Body of pancreas (tissue), 4 donors: ENCODE measurements at regions not wholly inside any gene's neighbourhood (a gene's known extent, or its start where the extent isn't known, plus 50 kb on each side); places are given as distances from the start of the nearest gene placed in this dataset.

Source experiments
- CTCF ChIP-seq, 7 experiments: fragments of 450-650 bp in 4 of 7; fragments of 200-600 bp in 3 of 7; sonication (generic) in 3 of 7; IDR thresholded peaks; one replicate each; pipeline ENCODE4 v1.5.1; 2016 to 2019; ENCODE audit warnings: antibody characterized with exemption in 7 of 7
- POLR2A ChIP-seq, 3 donors: fragments of 450-650 bp; IDR thresholded peaks; one replicate each; pipeline ENCODE4 v1.6.1; 2016; ENCODE audit warnings: antibody characterized with exemption in 3 of 3, mild to moderate bottlenecking in 2 of 3

- TF ChIP-seq CTCF (IDR thresholded peaks at IDR 0.05): no peak
- no peak for TF ChIP-seq POLR2A (IDR thresholded peaks at IDR 0.05)
These were observed 1430.1 kb upstream of the SEL1L start for GRCh38 chr14:82963756-82964155.
